GM12878 (cell line): ENCODE measurements at regions not wholly inside any gene's neighbourhood (a gene's known extent, or its start where the extent isn't known, plus 50 kb on each side); places are given as distances from the start of the nearest gene placed in this dataset.

Source experiments
- CHD4 ChIP-seq: fragments of 200-600 bp; sonication (generic); IDR thresholded peaks from 2 replicates; pipeline ENCODE4 v1.6.1; 2016; ENCODE audit warnings: mild to moderate bottlenecking
- CTCF ChIP-seq, 3 experiments: IDR thresholded peaks in 2 of 3; conservative IDR thresholded peaks in 1 of 3; 2 replicates each; pipeline ENCODE4 v1.5.1; 2011; ENCODE audit warnings: low read depth in 3 of 3, low read length in 3 of 3, mild to moderate bottlenecking in 3 of 3, control low read depth in 2 of 3, moderate library complexity in 2 of 3, inconsistent platforms in 1 of 3, mixed read lengths in 1 of 3; ENCODE audit not compliant: control insufficient read depth in 2 of 3, insufficient read depth in 1 of 3; ENCODE audit errors: extremely low read depth in 1 of 3
- ESRRA ChIP-seq: IDR thresholded peaks from 2 replicates; pipeline ENCODE4 v1.6.1; 2012; ENCODE audit warnings: mild to moderate bottlenecking, low read length, improper control_type of control experiment
- EZH2 ChIP-seq: IDR thresholded peaks from 2 replicates; pipeline ENCODE4 v1.6.1; 2012; ENCODE audit warnings: low read depth, mild to moderate bottlenecking, control low read depth, inconsistent platforms, low read length, borderline replicate concordance; ENCODE audit not compliant: control insufficient read depth
- PKNOX1 ChIP-seq: fragments of 450-650 bp; IDR thresholded peaks from 2 replicates; pipeline ENCODE4 v1.6.1; 2016; ENCODE audit warnings: mild to moderate bottlenecking
- YY1 ChIP-seq: IDR thresholded peaks from 2 replicates; pipeline ENCODE4 v1.6.1; 2011; ENCODE audit warnings: low read depth, mild to moderate bottlenecking, low read length
- ZNF24 ChIP-seq: fragments of 450-650 bp; IDR thresholded peaks from 2 replicates; pipeline ENCODE4 v1.6.1; 2017; ENCODE audit warnings: antibody characterized with exemption, mild to moderate bottlenecking

- TF ChIP-seq CTCF (IDR thresholded peaks at IDR 0.05 in 2 of 3, conservative IDR thresholded peaks at IDR 0.05 in 1 of 3; ENCODE audit: control insufficient read depth in 2 of 3, extremely low read depth in 1 of 3, insufficient read depth in 1 of 3, low read depth in 3 of 3, low read length in 3 of 3), result no peak
- TF ChIP-seq ZNF24, result no peak
- TF ChIP-seq YY1, result no peak
- no peak for TF ChIP-seq EZH2
- TF ChIP-seq CHD4, result no peak
- TF ChIP-seq ESRRA, result no peak
- no peak for TF ChIP-seq PKNOX1
These were observed 114.4 kb upstream of the BLID start for GRCh38 chr11:122230385-122230755.
